Lung (tissue), 11 donors: ENCODE measurements at regions not wholly inside any gene's neighbourhood (a gene's known extent, or its start where the extent isn't known, plus 50 kb on each side); places are given as distances from the start of the nearest gene placed in this dataset.

Experiments
- ATAC-seq: fragments of 200-7000 bp; cut with Tn5 transposase; one replicate; pipeline ENCODE4 v1.9.1; 2020; ENCODE audit warnings: moderate number of reproducible peaks; ENCODE audit not compliant: insufficient read depth, low FRiP score
- DNase-seq, 3 donors: peaks; one replicate each; pipeline ENCODE4 v3.0.0-alpha.2; 2013 to 2017
- H3K27ac ChIP-seq, 2 donors: one replicate each; pipeline ENCODE4 v1.5.1; 2013; ENCODE audit warnings: mild to moderate bottlenecking in 2 of 2, moderate library complexity in 2 of 2, control low read depth in 1 of 2, inconsistent platforms in 1 of 2, low read depth in 1 of 2, low read length in 1 of 2
- H3K27me3 ChIP-seq, 3 donors: one replicate each; pipeline ENCODE4 v1.5.1; 2013; ENCODE audit warnings: low read length in 2 of 3; ENCODE audit not compliant: control insufficient read depth in 3 of 3, insufficient read depth in 3 of 3
- H3K36me3 ChIP-seq, 4 donors: one replicate each; pipeline ENCODE4 v1.5.1; 2013; ENCODE audit warnings: low read length in 4 of 4, mild to moderate bottlenecking in 1 of 4, moderate library complexity in 1 of 4; ENCODE audit not compliant: control insufficient read depth in 4 of 4, insufficient read depth in 4 of 4
- H3K4me1 ChIP-seq, 5 donors: one replicate each; pipeline ENCODE4 v1.5.1; 2013; ENCODE audit warnings: low read length in 5 of 5, mild to moderate bottlenecking in 2 of 5, moderate library complexity in 1 of 5; ENCODE audit not compliant: control insufficient read depth in 5 of 5, insufficient read depth in 5 of 5
- H3K4me3 ChIP-seq: one replicate; pipeline ENCODE4 v1.5.1; 2013; ENCODE audit warnings: mild to moderate bottlenecking, control low read depth, moderate library complexity
- H3K9ac ChIP-seq, 2 donors: one replicate each; pipeline ENCODE4 v1.5.1; 2013; ENCODE audit warnings: low read length in 2 of 2, control low read depth in 1 of 2; ENCODE audit not compliant: insufficient read depth in 1 of 2
- H3K9me3 ChIP-seq, 4 donors: one replicate each; pipeline ENCODE4 v1.5.1; 2013; ENCODE audit warnings: low read length in 3 of 4, mild to moderate bottlenecking in 1 of 4, moderate library complexity in 1 of 4; ENCODE audit not compliant: control insufficient read depth in 4 of 4, insufficient read depth in 3 of 4
- CTCF ChIP-seq: IDR thresholded peaks from 2 replicates; pipeline ENCODE4 v1.5.1; 2012; ENCODE audit warnings: mild to moderate bottlenecking; ENCODE audit errors: control extremely low read depth, extremely low read depth
- WGBS, 2 donors: extraction: QIAGEN DNeasy Blood & Tissue Kit; methylation state at CpG; one replicate each; pipeline ENCODE4 v1.1.7; 2013; 5-methylcytosine and 5-hydroxymethylcytosine counted together
- donor health status: control.
- donor health status: control.
- donor health status: Bipolar disorder and iron deficiency.
- donor health status: healthy.
- donor health status: DM: yes; HTN: yes; CAD: no.

GRCh38 chr6:71107911-71108420 lies 151.1 kb upstream of the B3GAT2 start:
- Histone ChIP-seq H3K4me1 (peaks cover 0 to 22% (median 9%) of the 10 kb centered on the region in 5 donors), H3K9ac (no peak overlapping the region), H3K27ac (peak overlapping the region in 1 of 2 donors; percentile 46), H3K9me3 (peaks cover 0 to 3% (median 0%) of the 10 kb centered on the region in 4 donors), H3K36me3 (no peaks in the 10 kb centered on the region), H3K27me3 (no peaks in the 10 kb centered on the region), H3K4me3 (no peak overlapping the region)
- ATAC-seq (no peak), DNase-seq (peak; percentile 32 to 76 (median 71))
- 16 to 35% methylated on average over 6 of the region's 6 CpGs for WGBS, 2 donors
- TF ChIP-seq CTCF = no peak

- no peak overlapping the region for H3K27ac ChIP-seq
- no peak overlapping the region for H3K9ac ChIP-seq
- no peak for TF ChIP-seq CTCF
- H3K27me3 ChIP-seq = no peaks in the 10 kb centered on the region
- peaks cover 0 to 4% (median 0%) of the 10 kb centered on the region in 5 donors for H3K4me1 ChIP-seq
- no peak overlapping the region for H3K4me3 ChIP-seq
- no peak for DNase-seq
- no peak for ATAC-seq
- H3K36me3 ChIP-seq = no peaks in the 10 kb centered on the region
- 28 to 36% methylated on average over 4 of the region's 4 CpGs for WGBS, 2 donors
- H3K9me3 ChIP-seq = peaks cover 0 to 6% (median 0%) of the 10 kb centered on the region in 4 donors
Measured at GRCh38 chr6:71114544-71114943, 157.7 kb upstream of the B3GAT2 start.

GRCh38 chr6:71114986-71115385 lies 158.1 kb upstream of the B3GAT2 start:
- ATAC-seq = no peak
- H3K4me3 ChIP-seq = no peak overlapping the region
- H3K27me3 ChIP-seq = no peaks in the 10 kb centered on the region
- no peak for TF ChIP-seq CTCF
- H3K9ac ChIP-seq = no peak overlapping the region
- H3K36me3 ChIP-seq = no peaks in the 10 kb centered on the region
- H3K9me3 ChIP-seq = peaks cover 0 to 9% (median 0%) of the 10 kb centered on the region in 4 donors
- no peak overlapping the region for H3K27ac ChIP-seq
- H3K4me1 ChIP-seq = peaks cover 0 to 4% (median 0%) of the 10 kb centered on the region in 5 donors
- DNase-seq = no peak

- ATAC-seq (no peak), DNase-seq (no peak)
- TF ChIP-seq CTCF = no peak
- Histone ChIP-seq H3K36me3 (no peaks in the 10 kb centered on the region), H3K4me1 (peaks cover 0 to 4% (median 0%) of the 10 kb centered on the region in 5 donors), H3K9ac (no peak overlapping the region), H3K9me3 (peaks cover 0 to 17% (median 2%) of the 10 kb centered on the region in 4 donors), H3K27ac (no peak overlapping the region), H3K4me3 (no peak overlapping the region), H3K27me3 (no peaks in the 10 kb centered on the region)
- 71 to 76% methylated on average over 1 of the region's 1 CpG for WGBS, 2 donors
Measured at GRCh38 chr6:71119560-71119959, 162.7 kb upstream of the B3GAT2 start.
